Glutamatergic neuron (in vitro differentiated cells): ENCODE measurements at regions not wholly inside any gene's neighbourhood (a gene's known extent, or its start where the extent isn't known, plus 50 kb on each side); places are given as distances from the start of the nearest gene placed in this dataset.

Experiments used
- DNase-seq: peaks from one replicate; pipeline ENCODE4 v3.0.0; 2022
- H3K27ac Mint-ChIP-seq: one replicate; pipeline ENCODE4 v1.8.0; 2020; ENCODE audit warnings: mild to moderate bottlenecking, mixed read lengths, inconsistent platforms; ENCODE audit not compliant: unreplicated experiment
- H3K27me3 Mint-ChIP-seq: one replicate; pipeline ENCODE4 v1.8.0; 2020; ENCODE audit warnings: mild to moderate bottlenecking, moderate library complexity, mixed read lengths, inconsistent platforms; ENCODE audit not compliant: unreplicated experiment
- H3K36me3 Mint-ChIP-seq: one replicate; pipeline ENCODE4 v1.8.0; 2020; ENCODE audit warnings: mild to moderate bottlenecking, mixed read lengths, inconsistent platforms; ENCODE audit not compliant: unreplicated experiment
- H3K4me1 Mint-ChIP-seq: one replicate; pipeline ENCODE4 v1.8.0; 2020; ENCODE audit warnings: mild to moderate bottlenecking, low read depth, mixed read lengths, inconsistent platforms; ENCODE audit not compliant: unreplicated experiment
- H3K4me3 Mint-ChIP-seq: one replicate; pipeline ENCODE4 v1.8.0; 2020; ENCODE audit warnings: mild to moderate bottlenecking, mixed read lengths, inconsistent platforms; ENCODE audit not compliant: unreplicated experiment
- H3K9me3 Mint-ChIP-seq: one replicate; pipeline ENCODE4 v1.8.0; 2020; ENCODE audit warnings: mild to moderate bottlenecking, moderate library complexity, mixed read lengths, inconsistent platforms; ENCODE audit not compliant: unreplicated experiment
- CTCF ChIP-seq: fragments of 200-600 bp; sonication (generic); IDR thresholded peaks from one replicate; pipeline ENCODE4 v1.5.0; 2021; ENCODE audit not compliant: partially characterized antibody, unreplicated experiment

- no peak for DNase-seq
Observed at GRCh38 chr14:103283916-103284315, 50.1 kb upstream of the EIF5 start.

More at GRCh38 chr14:103283916-103284315, 50.1 kb upstream of the EIF5 start:
- Mint-ChIP-seq H3K4me1 (peaks cover 12% of the 10 kb centered on the region), H3K27ac (no peak overlapping the region), H3K9me3 (peaks cover 9% of the 10 kb centered on the region), H3K36me3 (peaks cover 4% of the 10 kb centered on the region), H3K27me3 (peaks cover 16% of the 10 kb centered on the region), H3K4me3 (no peak overlapping the region)
- no peak for TF ChIP-seq CTCF
